ENCODE measurements at regions not wholly inside any gene's neighbourhood (a gene's known extent, or its start where the extent isn't known, plus 50 kb on each side); places are given as distances from the start of the nearest gene placed in this dataset.
"Not testable (repeated sequence)": the region's sequence is repeated elsewhere in the genome, so short reads cannot be mapped to it uniquely, and the experiment has no call there.

GRCh38 chr3:87796843-87797185 is 262.0 kb downstream of the CGGBP1 start:
- in situ Hi-C loops (cut with HindIII; ENCODE audit: low sequenced_read_pairs), result no loop called here

GRCh38 chr3:87796137-87796842 is 262.5 kb downstream of the CGGBP1 start:
- in situ Hi-C loops (cut with HindIII; ENCODE audit: low sequenced_read_pairs), result no loop called here

GRCh38 chr3:87795701-87796100 is 263.1 kb downstream of the CGGBP1 start:
- in situ Hi-C loops (cut with HindIII; ENCODE audit: low sequenced_read_pairs), result no loop called here

- in situ Hi-C loops (cut with HindIII; ENCODE audit: low sequenced_read_pairs), result no loop called here
Observed at GRCh38 chr3:87793337-87793877, 265.4 kb downstream of the CGGBP1 start.

GRCh38 chr3:87792534-87793336 is 266.1 kb downstream of the CGGBP1 start, which contains the start of gene HTR1F:
TSS of gene HTR1F (plus strand) at chr3:87792706.
- in situ Hi-C loops (cut with HindIII; ENCODE audit: low sequenced_read_pairs), result no loop called here

- in situ Hi-C loops (cut with HindIII; ENCODE audit: low sequenced_read_pairs), result no loop called here
Observed at GRCh38 chr3:87792198-87792533, 266.6 kb downstream of the CGGBP1 start.

GRCh38 chr3:87791248-87792027 is 267.4 kb downstream of the CGGBP1 start:
- in situ Hi-C loops (cut with HindIII; ENCODE audit: low sequenced_read_pairs), result no loop called here

GRCh38 chr3:87789049-87789448 is 269.8 kb downstream of the CGGBP1 start:
- in situ Hi-C loops (cut with HindIII; ENCODE audit: low sequenced_read_pairs), result not testable (repeated sequence)

GRCh38 chr3:87788516-87788915 is 270.3 kb downstream of the CGGBP1 start:
- in situ Hi-C loops (cut with HindIII; ENCODE audit: low sequenced_read_pairs), result no loop called here

GRCh38 chr3:87780811-87781210 is 278.0 kb downstream of the CGGBP1 start:
- in situ Hi-C loops (cut with HindIII; ENCODE audit: low sequenced_read_pairs), result no loop called here

- in situ Hi-C loops (cut with HindIII; ENCODE audit: low sequenced_read_pairs), result no loop called here
Observed at GRCh38 chr3:87778876-87779275, 279.9 kb downstream of the CGGBP1 start.

GRCh38 chr3:87771337-87772192 is 287.2 kb downstream of the CGGBP1 start:
- in situ Hi-C loops (cut with HindIII; ENCODE audit: low sequenced_read_pairs), result no loop called here

GRCh38 chr3:87766721-87767120 is 292.1 kb downstream of the CGGBP1 start:
- in situ Hi-C loops (cut with HindIII; ENCODE audit: low sequenced_read_pairs), result no loop called here

- in situ Hi-C loops (cut with HindIII; ENCODE audit: low sequenced_read_pairs), result no loop called here
Observed at GRCh38 chr3:87765256-87765655, 293.5 kb downstream of the CGGBP1 start.

GRCh38 chr3:87761795-87762194 is 297.0 kb downstream of the CGGBP1 start:
- in situ Hi-C loops (cut with HindIII; ENCODE audit: low sequenced_read_pairs), result no loop called here

- in situ Hi-C loops (cut with HindIII; ENCODE audit: low sequenced_read_pairs), result no loop called here
Observed at GRCh38 chr3:87761341-87761740, 297.5 kb downstream of the CGGBP1 start.

GRCh38 chr3:87756616-87757015 is 302.2 kb downstream of the CGGBP1 start:
- in situ Hi-C loops (cut with HindIII; ENCODE audit: low sequenced_read_pairs), result no loop called here

- in situ Hi-C loops (cut with HindIII; ENCODE audit: low sequenced_read_pairs), result no loop called here
Observed at GRCh38 chr3:87755852-87756251, 303.0 kb downstream of the CGGBP1 start.

GRCh38 chr3:87742250-87742649 is 316.6 kb downstream of the CGGBP1 start:
- in situ Hi-C loops (cut with HindIII; ENCODE audit: low sequenced_read_pairs), result no loop called here

- in situ Hi-C loops (cut with HindIII; ENCODE audit: low sequenced_read_pairs), result not testable (repeated sequence)
Observed at GRCh38 chr3:87740894-87741293, 317.9 kb downstream of the CGGBP1 start.

Data from DLD1 (cell line).